GM19324 (cell line): ENCODE measurements at regions not wholly inside any gene's neighbourhood (a gene's known extent, or its start where the extent isn't known, plus 50 kb on each side); places are given as distances from the start of the nearest gene placed in this dataset.

Source experiments
- ATAC-seq: cut with Tn5 transposase; IDR thresholded peaks from one replicate; pipeline ENCODE4 v1.9.1; 2021; ENCODE audit warnings: mild to moderate bottlenecking, moderate library complexity; ENCODE audit not compliant: unreplicated experiment, low FRiP score

- no peak for ATAC-seq
Measured at GRCh38 chr5:104187656-104188055, 625.1 kb upstream of the NUDT12 start.

GRCh38 chr5:104186510-104186909 lies 623.9 kb upstream of the NUDT12 start:
- no peak for ATAC-seq

GRCh38 chr5:104186100-104186499 lies 623.5 kb upstream of the NUDT12 start:
- ATAC-seq: no peak

- no peak for ATAC-seq
Measured at GRCh38 chr5:104184264-104184663, 621.7 kb upstream of the NUDT12 start.

- ATAC-seq: no peak
Measured at GRCh38 chr5:104178829-104179456, 616.4 kb upstream of the NUDT12 start.

GRCh38 chr5:104178066-104178465 lies 615.5 kb upstream of the NUDT12 start:
- ATAC-seq: no peak

GRCh38 chr5:104177651-104178050 lies 615.1 kb upstream of the NUDT12 start:
- ATAC-seq: no peak

- ATAC-seq: no peak
Measured at GRCh38 chr5:104172976-104173375, 610.4 kb upstream of the NUDT12 start.

- no peak for ATAC-seq
Measured at GRCh38 chr5:104171958-104172690, 609.5 kb upstream of the NUDT12 start.

- ATAC-seq: no peak
Measured at GRCh38 chr5:104170926-104171325, 608.3 kb upstream of the NUDT12 start.

- ATAC-seq: no peak
Measured at GRCh38 chr5:104146652-104147051, 584.1 kb upstream of the NUDT12 start.

GRCh38 chr5:104139840-104140239 lies 577.3 kb upstream of the NUDT12 start:
- ATAC-seq: no peak

GRCh38 chr5:104130320-104130719 lies 567.7 kb upstream of the NUDT12 start:
- ATAC-seq: no peak

GRCh38 chr5:104128348-104128747 lies 565.8 kb upstream of the NUDT12 start:
- no peak for ATAC-seq

- no peak for ATAC-seq
Measured at GRCh38 chr5:104126980-104127379, 564.4 kb upstream of the NUDT12 start.

GRCh38 chr5:104119529-104119928 lies 556.9 kb upstream of the NUDT12 start:
- no peak for ATAC-seq

- ATAC-seq: no peak
Measured at GRCh38 chr5:104111632-104112031, 549.0 kb upstream of the NUDT12 start.

GRCh38 chr5:104096451-104096850 lies 533.9 kb upstream of the NUDT12 start:
- ATAC-seq: no peak

GRCh38 chr5:104095527-104095926 lies 532.9 kb upstream of the NUDT12 start:
- no peak for ATAC-seq

- no peak for ATAC-seq
Measured at GRCh38 chr5:104088876-104089778, 526.5 kb upstream of the NUDT12 start.

- no peak for ATAC-seq
Measured at GRCh38 chr5:104084896-104085295, 522.3 kb upstream of the NUDT12 start.
